HL-60/S4 treated with retinoic acid at 250 ng/mL for 4 days and 3 days (cell line): ENCODE measurements at regions not wholly inside any gene's neighbourhood (a gene's known extent, or its start where the extent isn't known, plus 50 kb on each side); places are given as distances from the start of the nearest gene placed in this dataset.
"Not testable (repeated sequence)": the region's sequence is repeated elsewhere in the genome, so short reads cannot be mapped to it uniquely, and the experiment has no call there.

ENCODE experiments used
- in situ Hi-C: fragments of 300-500 bp; cut with MboI; formaldehyde crosslinking; loops from 2 replicates; pipeline ENCODE4 v1.7.0; 2022; ENCODE audit warnings: low sequenced_read_pairs

DNA sequence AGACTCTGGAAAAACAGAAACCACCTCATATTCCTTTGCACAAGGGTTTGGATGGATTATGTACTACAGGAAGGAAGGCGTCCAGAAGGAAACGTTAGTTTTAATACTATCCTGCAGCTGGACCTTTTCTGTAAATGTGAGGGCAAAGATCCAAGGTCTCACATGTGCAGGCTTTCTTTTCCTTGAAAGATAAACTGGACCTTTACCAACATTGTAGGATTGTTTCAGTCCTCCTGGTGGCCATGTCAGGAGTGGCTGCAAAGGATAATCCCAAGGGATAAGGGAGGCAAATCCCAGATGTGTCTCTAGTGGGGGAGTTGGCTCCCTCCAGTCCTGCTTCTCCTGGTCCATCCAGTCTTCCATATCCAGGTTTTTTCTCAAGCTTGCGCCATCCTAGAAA is 397.5 kb downstream of the HTR1A start:
- in situ Hi-C loops = no loop called here

DNA sequence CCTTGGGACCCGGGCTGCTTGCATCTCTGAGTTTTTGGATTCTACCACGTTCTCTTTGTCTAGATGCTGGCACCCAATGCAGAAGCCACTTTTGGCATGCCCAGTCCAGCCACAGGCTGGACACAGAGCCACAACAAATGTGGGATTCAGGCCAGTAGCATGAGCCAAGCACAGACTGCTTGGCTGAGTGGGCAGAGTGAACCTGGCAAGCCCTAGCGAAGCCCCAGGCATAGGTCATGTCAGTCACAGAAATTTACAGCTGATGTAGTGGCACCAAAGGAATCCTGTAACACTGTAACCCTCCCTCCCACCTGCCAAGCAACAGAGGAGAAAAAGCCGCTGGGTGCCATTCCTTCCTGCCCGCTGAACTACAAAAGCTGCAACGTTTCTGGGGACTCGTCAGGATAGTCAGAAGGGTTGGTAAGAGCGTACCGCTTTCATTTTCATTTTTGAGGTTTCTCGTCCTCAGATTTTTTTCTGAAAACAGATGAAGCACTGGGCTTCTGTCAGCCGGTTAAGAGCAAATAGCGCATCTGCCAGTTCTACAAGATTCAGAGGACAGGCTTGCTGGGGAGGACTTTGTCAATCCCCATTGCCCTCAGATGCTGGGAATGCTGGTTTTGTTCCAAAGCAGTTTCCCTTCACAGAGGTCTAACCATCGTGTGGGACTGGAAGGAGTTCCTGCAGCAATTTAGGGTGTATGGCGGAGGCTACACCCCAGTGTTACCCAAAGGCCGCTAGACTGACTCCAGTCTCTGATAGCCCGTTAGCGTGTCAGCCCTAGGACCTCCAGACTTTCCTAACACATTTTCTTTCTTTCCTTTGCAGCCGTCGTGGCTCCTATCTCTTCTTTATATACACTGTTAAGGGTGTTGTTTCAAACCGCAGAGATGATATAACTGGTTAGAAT is 399.0 kb downstream of the HTR1A start:
- in situ Hi-C loops = no loop called here

DNA sequence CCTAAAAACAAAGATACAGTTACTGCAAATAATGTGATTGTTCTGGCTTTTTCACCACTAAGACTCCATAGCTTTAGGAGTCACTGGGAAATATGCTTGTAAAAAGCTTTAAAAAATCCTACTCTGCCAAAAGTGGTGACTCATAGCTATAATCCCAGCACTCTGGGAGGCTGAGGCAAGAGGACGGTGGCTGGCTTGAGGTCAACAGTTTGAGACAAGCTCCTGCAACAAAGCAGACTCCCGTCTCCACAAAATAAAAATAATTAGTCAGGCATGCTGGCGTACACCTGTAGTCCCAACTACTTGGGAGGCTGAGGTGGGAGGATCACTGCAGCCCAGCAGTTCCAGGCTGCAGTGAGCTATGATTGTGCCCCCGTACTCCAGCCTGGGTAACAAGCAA is 406.4 kb downstream of the HTR1A start:
- in situ Hi-C loops = no loop called here

DNA sequence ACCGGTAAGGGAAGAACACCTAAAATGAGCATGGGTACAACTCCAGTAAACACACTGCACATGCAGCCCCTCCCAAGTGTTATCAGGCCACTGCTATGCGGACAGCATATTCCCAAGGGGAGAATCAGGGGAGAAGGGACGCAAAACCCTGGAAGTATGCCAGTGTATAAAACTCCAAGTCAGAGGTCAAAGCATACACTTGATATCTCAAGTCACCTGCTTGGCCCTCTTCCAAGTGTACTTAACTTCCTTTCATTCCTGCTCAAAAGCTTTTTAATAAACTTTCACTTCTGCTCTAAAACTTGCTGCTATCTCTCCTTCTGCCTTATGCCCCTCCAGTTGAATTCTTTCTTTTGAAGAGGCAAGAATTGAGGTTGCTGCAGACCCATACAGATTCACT is 408.1 kb downstream of the HTR1A start:
- in situ Hi-C loops = no loop called here

DNA sequence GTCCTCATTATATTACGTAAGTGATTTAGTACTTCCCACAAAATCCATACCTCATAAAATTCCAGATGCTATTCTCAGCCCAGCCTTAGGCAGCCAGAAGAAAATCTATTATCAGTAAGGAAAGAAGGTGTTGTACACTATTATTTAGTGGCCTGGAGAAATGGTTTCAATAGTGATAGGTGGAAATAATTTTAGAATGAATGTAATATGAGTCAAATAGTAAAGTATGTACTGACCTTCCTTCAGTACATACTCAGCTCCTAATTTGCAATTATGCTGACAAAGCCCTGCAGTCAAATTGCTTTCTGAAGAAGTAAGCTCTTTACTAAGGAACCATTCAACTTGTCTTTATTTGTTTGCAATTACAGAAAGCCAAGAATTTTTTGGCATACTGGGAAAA is 409.2 kb downstream of the HTR1A start:
- in situ Hi-C loops = no loop called here

DNA sequence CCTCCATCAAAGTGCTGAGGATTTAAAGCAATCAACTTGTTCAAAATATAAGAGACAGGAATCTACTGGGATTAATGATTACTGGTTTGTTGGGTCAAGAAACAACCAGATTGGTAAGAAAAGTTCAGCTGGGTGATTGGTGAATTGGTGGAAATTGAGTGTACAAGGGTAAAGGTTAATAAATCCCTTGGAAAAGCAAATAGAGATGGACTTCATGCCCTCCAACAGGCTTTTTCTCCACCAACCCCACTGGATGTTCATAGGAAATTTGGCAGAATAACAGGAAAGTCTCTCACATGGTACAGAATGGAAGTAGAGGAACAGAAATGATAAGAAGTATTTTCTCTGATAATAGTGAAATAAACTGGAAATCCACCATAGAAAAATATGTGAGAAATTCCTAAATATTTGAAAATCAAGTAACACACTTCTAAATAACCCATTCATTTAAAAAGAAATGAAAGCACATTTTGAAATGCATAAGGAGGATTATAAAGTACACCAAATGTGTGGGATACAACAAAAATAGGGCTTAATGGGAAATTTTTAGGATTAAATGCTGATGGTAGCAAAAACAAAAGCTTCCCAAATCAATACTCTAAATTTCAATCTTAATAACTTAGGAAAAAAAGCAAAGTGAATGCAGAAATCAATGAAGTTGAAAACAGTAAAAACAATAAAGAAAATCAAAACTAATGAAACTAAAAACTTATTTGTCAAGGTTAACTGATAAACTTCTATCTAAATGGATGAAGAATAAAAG is 426.2 kb downstream of the HTR1A start:
- in situ Hi-C loops = no loop called here

DNA sequence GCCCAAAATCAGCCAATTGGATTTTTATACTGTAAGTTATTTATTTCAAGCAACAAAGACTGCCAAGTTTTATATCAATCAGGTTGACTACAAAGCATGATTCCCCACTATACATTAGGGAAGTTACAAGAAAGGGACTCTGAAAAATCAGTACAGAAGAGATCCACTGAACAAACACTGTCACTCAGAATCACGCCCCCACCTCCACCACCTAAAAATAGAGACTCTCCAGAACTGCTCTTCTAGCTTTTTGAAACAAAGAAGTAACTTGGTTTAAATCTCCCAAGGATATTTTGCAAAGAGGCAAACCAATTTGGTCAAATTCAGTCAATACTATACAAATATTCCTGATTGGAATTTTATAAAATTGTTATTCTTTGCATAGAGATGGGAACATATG is 438.0 kb downstream of the HTR1A start:
- in situ Hi-C loops = no loop called here

DNA sequence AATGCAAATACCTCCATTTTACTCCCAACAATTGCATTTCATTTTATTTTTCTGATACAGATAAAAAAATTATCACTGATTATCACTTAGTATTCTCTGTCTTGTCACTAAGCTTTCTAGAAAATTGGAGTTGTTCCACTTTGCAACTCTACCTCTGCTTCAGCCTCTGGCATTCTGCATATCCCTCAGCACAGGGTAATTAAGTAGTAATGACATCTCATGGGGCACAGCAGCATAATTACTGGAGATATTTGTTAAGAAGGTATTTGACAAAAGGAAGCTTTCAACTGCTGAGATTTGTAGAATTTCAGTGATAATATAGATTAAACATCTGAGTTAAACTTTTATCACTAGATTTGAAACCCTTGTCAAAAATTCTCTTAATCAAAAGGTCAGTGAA is 446.2 kb downstream of the HTR1A start:
- in situ Hi-C loops = no loop called here

DNA sequence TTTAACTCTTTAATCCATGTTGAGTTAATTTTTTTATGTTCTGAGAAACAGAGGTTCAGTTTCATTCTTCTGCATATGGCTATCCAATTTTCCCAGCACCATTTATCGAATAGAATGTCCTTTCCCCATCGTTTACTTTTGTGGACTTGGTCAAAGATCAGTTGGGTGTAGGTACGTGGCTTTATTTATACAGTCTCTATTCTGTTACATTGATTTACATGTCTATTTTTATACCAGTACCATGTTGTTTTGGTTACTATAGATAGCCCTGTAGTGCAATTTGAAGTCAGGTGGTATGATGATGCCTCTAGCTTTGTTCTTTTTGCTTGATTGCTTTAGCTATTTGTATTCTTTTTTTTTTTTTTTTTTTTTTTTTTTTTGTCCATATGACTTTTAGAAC is 462.0 kb downstream of the HTR1A start:
- in situ Hi-C loops = no loop called here

DNA sequence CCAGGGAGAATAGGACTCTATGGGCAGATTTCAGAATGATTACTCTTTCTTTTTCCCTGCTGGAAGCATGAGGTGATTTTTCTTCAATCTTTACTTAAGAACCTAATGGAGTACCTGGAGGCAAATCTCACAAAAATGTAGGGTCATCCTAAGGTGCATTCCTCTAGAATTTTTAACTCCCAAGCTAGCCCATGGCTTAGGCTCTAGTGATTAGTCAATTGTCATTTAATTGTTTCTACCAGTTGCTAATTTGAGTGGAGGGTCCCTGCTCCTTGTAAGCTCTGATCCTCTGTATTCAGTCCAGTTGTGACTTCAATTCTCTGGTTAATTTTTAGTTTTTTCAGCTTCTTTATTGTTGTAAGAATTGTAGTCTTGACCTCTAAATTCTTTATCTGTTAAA is 467.0 kb downstream of the HTR1A start:
- in situ Hi-C loops = no loop called here

DNA sequence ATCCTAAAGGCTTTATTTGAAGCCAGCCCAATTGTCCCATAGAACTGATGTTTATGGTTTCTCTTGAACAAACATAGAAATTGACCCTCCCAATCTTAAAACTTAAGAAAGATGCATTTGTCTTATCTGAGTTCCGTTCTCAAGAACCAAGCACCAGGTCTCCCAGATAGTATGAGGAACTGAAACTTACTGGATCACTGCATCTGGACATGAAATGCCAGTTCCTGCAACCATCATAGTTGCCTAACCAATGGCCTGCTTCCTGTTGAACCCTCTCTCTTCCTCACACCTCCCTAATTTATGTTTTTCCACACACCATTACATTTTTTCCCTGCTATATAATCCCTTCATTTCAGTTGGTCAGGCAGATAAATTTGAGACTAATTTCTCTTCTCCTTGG is 478.9 kb downstream of the HTR1A start:
- in situ Hi-C loops = no loop called here

DNA sequence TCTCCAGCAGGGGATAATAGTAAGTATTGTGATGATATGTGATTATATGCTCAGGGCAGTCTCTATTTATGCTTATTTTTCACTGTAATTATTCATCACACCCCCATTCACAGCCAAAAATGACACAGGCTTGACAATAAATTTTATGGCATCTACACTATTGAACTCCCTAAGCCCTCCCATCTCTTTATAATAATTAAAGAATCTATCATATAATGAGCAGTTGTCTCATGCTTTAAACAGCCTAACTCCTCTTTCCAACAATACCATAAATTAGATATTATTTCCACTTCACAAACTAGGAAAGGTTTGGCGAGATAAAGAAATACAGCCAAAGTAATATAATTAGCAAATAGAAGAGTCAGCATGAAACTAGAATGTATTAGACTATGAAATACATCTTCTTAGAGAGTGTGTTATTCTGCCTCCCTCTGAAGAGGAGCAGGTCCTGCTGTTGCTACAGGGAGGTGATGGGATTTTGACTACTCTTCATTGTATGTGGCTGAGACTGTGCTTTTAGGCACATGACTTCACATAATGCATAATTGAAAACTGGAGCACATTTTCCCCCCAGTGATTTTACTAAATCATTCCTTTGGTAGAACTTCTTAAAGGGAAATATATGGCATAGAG is 488.8 kb downstream of the HTR1A start:
- in situ Hi-C loops = no loop called here

DNA sequence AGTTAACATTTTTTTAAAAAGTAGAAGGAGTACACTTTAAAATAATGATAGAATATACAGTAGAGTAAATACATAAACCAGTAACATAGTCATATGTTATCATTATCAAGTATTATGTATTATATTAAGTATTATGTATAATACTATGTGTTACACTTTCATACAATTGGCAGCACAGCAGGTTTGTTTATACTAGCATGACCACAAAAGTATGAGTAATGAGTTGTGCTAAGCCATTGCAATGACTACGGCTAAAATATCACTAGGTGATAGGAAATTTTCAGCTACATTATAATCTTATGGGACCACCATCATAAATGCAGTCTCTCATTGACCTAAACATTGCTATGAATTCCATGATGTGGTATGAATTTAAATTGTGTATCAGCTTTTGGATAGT is 506.0 kb downstream of the HTR1A start:
- in situ Hi-C loops = no loop called here

DNA sequence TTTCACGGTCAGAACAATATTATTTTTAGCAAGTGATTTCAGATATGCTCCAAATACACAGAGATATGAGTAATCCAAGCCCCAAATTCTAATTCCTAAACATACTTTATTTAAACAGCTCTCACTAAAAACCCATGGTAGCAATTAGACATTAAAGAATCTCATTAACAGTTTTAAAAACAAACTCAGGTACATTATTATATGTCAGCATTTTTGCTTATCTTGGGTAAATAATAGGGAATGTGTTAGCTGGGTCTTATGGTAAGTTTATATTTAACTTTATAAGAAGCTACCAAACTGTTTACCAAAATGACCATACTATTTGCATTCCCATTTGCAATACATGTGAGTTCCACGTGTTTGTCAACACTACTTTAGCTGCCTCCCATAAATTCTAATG is 511.1 kb downstream of the HTR1A start:
- in situ Hi-C loops = no loop called here

DNA sequence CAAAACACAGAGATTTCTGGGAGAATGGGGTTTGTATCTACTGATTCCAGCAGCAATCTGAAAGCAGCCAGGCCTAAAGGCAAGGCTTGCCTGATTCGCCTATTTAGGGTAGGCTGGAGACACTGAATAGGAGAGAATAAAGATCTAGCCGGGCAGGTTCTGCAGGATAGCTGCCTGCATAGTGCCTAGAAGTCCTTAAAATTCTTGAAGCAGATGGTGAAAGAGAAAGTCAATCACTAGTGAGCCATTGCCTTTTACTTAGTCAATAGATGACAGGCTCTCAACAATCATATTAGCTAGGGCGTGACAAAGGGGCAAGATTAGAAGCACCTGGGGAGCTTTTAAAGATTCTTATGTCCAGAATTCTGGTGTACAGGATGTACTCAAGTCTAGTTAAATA is 522.7 kb downstream of the HTR1A start:
- in situ Hi-C loops = no loop called here

DNA sequence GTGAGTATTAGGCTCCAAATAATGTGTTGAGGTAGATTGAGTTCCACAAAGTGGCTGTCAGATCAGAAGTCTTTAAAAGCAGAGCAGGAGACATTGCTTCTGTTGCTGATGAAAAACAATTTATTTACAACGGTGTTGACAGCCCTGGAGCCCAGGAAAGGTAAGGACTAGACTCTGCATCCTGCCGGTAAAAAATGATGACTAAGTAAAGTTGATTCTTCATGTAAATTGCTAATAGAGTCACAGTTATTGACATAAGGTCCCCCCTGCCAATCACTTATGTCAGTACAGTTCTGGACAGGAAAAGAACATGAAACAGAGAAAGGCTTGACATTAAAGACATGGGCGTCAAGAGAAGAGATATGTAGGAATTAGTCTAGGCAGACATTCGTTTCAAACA is 552.5 kb downstream of the HTR1A start:
- in situ Hi-C loops = no loop called here

DNA sequence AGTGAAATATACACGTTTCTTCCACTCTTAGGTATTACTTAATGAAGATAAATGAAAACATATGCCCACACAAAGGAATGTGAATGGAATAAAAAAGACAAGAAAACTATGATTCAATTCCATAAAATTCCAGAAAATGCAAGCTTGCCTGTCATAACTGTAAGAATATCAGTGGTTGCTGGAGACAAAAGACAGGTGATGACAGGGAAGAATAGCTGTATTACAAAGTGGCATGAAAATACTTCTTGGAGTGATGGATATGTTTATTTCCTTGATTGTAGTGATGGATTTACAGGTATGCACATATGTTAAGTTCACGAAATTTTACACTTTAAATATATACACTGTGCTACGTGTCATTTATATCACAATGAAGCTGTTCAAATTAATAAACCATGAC is 553.3 kb downstream of the HTR1A start:
- in situ Hi-C loops = no loop called here

DNA sequence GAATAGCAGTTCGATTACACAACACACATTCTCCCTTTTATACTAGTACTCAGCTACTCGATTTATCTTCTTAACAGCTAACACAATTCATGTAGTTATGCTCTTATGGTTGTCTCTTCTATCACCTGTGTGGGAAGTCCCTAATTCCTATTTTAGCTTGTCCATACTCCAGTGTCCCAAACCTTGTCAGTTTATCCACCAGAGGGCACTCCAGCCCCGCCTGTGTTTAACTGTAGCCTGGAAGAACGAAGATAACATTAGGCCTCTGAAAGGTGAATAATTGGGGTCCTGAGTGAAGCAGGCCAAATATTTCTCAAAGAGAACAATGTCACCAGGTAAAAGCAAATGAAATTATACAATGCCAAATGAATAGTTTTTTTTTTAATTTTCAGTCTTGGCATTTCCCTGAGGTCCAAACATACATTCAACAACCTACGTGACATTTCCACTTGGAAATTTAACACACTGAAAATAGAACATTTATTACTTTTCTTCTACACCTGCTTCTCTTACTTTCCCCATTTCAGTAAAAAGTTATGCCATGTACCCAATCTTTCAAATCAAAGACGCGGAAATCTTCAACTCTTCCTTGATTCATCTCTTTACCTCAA is 560.7 kb downstream of the HTR1A start:
- in situ Hi-C loops = no loop called here

DNA sequence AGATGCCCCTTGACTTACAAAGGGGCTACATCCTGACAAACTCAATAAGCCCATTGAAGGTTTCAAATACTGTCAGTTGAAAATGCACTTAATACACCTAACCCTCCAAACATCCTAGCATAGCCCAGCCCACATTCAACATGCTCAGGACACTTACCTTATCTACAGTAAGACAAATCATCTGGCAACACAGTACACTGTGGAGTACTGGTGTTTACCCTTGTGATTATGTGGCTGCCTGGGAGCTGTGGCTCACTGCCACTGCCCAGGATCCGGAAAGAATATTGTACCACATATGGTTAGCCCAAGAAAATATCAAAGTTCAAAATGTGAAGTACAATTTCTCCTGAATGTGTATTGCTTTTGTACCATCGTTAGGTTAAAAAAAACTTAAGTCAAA is 562.2 kb downstream of the HTR1A start:
- in situ Hi-C loops = no loop called here

DNA sequence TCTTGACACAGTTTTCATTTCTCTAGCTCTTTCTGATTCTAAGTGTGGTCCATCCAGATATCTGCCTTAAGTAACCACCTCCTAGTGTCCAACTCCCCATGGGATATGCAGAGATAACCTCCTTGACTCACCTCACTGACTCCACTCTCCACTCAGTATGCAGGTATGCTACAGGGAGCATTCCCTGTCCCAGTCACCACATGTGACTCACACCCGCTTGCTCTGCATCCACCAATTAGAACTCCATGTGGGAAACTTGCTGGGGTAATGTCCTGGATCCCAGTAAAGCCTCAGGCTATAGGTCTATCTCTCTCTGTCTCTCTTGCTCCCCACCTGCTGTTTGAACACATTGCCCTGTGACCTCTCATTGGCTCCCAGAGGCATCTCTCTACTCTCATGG is 563.9 kb downstream of the HTR1A start:
- in situ Hi-C loops = no loop called here

DNA sequence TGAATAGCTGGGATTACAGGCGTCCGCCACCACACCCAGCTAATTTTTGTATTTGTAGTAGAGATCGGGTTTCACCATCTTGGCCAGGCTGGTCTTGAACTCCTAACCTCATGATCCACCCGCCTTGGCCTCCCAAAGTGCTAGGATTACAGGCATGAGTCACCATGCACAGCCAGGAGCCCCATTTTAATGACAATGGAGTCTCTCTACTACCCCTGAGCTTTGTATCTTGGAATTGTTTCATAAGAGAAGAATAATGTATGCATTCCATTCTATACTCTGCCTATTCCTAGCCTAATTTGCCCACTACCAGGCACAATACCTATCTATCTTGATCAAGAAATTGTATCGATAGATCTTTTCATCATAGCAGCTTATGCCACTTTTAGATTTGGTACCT is 574.1 kb downstream of the HTR1A start:
- in situ Hi-C loops = not testable (repeated sequence)
